ENCODE measurements at regions not wholly inside any gene's neighbourhood (a gene's known extent, or its start where the extent isn't known, plus 50 kb on each side); places are given as distances from the start of the nearest gene placed in this dataset.

DNA sequence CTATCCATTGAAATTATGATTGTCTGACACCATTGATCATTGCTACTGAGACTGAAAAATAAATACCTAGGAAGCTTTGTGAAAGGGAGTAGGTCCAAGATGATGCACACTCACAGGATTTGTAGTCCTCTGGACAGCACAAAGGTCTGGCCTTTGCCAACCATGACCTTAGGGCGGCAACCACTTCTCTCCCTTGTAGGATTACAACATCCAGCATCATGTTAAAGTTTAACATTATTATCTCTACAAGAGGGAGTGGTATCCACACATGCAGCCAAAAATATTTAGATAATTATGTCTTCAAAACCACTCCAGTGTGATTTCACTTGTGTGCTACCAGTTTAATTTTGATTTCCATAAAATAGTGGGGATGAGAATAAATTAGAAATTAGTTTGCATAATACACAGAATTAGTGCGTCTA lies 51.1 kb upstream of the NHSL1 start:
- no peak for DNase-seq

DNA sequence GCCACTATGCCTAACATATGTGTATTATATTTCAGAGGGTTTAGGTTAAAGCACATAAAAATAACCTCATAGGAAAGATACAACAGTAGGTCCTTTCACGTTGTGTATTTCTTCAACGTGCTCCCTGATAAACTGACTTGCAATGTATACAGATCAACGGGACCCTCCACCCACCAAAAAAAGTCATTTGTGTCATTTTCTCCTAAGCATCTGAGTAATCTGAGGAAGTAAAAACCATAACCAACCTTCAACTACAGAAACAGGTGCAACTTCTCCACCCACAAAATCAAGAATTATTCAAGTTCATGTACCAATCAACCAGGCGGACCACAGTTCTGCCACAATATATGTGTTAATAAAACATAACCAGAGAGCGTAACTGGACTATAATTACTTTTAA lies 54.9 kb upstream of the NHSL1 start:
- no peak for DNase-seq

DNA sequence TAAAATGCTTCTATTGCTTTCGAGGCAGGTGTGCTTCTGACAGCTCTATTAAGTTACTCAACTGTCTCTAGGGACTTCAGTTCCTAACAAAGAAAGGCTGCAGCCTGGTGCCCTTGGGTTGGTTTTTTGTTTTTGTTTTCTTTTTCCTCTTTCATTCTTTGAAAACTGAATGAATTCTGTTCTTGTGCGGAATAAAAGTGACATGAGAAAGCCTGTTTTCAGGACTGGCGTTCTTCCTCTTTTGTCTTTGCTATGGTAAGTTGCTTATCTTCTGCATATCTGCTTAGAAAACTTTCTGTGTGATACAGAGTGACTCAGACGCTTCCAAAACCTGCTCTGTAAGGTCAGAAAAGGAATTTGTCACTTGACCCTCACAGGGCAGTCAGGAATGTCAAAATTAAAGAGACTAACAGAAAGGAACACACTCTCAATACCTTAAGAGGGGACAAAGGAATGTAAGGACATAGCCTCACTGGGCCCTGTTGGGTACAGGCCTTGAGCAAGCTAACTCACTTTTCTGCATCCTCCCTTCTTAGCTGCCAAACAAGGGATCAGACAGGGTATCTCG lies 56.2 kb upstream of the NHSL1 start:
- no peak for DNase-seq

DNA sequence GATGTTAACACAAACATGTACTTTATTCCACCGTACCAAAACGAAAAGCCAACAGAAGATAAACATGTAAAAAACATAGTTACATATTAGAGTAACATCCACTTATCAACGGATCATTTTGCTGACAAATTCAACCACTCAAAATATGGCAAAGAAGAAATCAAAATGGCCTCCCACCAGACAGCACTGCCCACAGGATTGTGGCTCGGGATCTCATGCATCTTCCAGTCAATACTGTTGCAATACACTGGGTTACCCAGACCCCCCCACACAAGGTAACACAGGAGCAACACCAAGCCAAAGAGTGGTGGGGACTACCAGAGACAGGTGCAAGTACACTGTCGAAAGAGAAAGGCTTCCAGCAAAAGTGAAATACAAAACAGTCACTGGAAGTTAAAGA lies 57.9 kb upstream of the NHSL1 start:
- no peak for DNase-seq

DNA sequence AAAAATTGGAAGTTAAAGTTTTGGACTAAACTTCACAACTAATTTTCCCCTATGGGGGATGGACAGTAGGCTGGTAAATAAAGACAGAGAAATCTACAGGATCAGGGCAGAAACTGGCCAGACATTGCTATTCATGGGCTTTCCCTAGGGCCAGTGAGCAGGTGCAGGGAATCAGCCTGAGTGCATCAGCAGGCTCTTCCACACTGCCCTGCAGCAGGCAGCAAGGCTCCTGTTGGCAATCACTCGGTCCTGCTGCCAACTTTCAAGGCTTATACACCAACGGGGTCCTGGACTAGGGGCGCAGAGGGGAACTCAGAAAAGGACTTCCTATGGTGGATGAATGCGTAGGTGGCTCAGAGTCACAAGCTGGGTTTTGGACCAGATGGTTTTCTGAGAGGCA lies 59.8 kb upstream of the NHSL1 start:
- DNase-seq: no peak

DNA sequence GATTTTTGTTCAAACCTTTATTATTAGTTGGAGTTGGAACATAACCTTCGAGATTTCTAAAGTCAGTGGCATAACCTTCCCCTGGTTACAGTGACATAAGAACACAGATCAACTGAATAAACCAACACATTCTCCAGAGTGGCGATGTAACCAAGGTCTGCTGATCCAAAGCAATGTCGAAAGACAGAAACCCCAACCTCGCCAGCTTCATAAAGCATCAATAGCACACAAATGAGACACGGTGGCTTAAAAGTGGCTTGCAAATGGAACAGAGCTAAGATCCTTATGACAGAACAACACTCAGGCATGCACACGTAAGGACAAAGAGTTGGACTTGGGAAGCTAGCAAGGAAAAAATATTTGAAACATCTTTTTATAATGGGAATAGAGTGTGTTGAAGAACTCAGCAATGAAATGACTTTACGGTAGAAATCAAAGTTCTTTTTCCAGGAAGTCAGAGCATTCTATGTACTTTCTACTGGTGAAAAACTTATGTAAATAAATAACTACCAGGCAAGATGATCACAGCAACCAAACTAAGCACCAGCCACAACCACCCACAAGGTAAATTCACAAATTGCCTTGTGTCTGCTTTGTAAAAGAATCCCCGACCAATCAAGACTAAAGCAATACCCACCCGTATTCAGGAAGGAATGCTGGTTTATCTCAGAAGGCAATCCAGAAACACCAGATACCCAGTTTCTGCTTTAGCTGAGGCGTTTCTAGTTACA lies 61.0 kb upstream of the NHSL1 start:
- DNase-seq: no peak

DNA sequence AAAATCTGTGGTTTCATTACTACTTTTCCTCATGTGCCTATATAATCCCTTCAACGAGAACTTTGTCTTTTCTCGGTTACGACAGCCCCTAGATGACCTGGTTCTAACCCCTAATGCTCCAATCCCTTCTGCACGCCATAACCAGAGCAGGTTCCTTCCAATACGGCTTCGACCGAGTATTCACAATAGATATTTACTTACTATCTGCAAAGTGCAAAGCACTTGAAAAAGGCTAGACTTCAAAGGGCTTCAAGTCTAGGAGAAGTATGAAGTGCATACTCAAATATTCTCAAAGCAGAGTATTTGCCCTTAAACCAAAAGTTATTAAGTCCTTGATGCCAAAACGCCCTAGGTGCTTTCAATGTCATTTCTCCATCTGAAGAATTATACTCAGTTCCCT lies 63.4 kb upstream of the NHSL1 start:
- DNase-seq: no peak

DNA sequence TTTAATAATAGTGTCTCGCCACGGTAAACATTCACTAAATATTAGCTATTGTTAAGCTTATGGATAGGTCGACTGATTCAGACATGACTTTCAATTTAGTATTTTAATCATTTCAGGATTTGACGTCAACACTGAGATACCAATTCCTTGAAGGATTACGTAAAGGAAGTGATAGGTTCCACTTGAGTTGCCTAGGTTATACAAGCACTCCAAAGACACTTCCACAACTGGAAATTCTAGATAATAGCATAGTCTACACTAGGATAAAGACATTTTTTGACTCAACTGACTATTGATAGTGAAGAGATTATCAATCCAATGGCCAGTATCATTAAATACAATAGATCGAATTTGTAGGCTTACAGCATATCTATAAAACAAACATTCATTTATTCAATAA lies 63.9 kb upstream of the NHSL1 start:
- DNase-seq: no peak

DNA sequence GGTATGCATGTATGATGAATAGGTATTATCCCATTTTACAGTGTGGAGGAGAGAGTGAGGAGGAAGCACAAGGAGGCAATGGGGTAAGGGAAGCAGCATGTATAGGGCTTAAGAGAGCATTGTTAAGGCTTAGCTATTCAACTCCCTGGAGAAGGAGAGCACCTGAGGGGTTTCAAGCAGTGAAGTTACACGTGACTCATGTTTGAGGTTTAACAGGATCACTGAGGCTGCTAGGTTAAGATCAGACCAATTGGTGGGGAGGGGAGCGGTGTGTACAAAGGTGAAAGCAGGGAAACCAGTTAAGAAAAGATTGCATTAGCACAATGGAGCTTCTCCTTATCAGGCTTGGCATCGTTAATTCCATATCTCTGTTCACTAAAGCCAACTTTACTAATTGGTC lies 64.4 kb upstream of the NHSL1 start:
- no peak for DNase-seq

DNA sequence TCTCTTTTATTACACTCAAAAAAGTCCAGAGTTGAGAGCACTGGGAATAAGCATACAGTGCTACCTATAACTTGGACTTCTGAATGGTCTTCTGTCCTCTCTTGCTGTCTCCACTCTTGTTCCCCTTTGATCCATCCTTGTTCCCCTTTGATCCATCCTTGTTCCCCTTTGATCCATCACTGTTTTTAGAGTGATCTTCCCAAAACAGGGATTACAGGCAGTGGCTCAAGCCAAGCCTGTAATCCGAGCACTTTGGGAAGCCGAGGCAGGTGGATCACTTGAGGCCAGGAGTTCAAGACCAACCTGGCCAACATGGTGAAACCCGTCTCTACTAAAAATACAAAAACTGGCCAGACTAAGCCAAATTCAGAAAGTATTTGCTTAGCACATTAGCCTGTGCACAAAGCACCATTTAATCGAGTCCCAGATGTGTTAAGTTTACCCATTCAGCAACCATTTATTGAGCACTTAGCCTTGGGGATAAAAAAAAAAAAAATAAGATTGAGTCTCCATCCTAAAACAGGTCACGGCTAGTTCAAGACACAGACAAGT lies 65.0 kb upstream of the NHSL1 start:
- no peak for DNase-seq

DNA sequence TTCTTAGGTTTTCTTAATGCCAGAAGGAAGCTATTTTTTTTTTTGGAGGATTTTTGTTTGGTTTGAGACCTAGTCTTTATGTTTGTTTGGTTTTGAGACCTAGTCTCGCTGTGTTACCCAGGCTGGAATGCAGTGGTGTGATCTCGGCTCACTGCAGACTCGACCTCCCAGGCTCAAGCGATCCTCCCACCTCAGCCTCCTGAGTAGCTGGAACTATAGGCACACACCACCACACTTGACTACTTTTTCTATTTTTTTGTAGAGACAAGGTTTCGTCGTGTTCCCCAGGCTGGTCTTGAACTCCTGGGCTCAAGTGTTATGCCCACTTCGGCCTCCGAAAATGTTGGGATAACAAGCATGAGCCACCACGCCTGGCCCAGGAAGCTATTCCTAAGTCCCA lies 67.8 kb upstream of the NHSL1 start:
- DNase-seq: no peak

DNA sequence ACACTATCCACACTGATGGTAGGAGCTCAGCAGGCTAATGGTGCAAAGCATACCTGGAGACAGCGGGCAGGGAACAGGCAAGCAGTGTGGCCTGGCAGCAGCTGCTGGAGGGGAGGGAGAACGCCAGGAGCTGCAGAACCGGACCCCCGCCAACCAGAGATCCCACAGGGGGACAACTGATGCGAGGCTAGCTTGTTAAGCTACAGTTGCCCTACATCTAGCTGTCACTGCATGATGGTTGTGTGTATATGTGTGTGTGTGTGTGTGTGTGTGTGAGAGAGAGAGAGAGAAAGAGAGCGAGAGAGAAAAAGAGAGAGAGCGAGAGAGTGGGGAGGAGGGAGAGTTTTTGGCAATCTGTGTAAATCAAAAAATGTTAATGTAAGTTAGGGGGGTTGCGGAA lies 69.7 kb upstream of the NHSL1 start:
- DNase-seq: no peak

DNA sequence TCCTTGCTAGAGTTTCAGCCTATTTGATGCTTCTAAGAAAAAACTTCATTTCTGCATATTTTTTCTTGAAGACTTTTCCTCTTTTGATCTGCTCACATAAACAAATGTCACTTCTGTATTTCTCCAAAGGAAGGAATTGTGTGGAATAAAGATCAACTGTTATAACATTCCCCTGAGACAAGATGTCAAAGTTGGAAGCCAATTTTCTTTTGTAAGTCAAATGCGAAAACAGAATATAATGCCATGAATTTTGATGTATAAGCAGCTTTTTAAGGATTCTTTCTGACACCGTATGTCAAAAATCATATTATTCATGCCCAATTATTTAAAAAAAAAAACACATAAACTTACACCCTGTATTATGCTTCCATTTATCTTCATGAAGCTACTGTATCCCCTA lies 70.3 kb upstream of the NHSL1 start:
- no peak for DNase-seq

DNA sequence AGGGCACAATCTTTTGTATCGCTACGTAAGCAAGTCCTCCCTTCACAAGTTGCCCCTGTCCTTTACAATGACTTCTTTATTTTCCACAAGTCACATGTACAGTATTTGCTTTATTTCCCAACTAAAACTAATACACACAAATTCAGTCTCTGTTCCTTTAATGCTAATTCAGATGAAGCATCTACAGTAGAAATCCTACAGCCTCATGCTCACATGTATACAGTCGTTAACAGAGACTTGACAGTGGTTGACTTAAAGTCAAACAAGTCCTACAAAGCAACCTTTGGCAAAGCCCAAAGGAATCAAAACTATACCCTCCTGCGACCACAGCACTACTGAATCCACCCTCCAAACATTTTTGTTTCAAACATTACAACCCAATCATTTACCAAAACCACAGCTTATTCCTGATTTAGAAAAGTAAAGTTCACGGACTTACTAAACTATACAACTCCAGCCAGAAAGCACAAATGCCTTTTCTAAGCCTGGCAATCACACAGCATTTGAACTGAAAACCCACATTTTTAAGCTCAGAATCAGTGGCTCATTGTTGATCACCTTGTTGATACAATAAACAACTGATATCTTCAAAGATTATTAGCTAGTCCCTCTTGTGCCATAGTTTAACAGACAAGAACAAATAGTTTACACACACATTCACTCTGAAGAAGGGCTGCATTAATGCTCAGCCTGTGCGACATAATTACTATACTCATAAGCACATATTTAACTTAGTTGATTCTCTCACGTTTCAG lies 70.9 kb upstream of the NHSL1 start:
- no peak for DNase-seq

DNA sequence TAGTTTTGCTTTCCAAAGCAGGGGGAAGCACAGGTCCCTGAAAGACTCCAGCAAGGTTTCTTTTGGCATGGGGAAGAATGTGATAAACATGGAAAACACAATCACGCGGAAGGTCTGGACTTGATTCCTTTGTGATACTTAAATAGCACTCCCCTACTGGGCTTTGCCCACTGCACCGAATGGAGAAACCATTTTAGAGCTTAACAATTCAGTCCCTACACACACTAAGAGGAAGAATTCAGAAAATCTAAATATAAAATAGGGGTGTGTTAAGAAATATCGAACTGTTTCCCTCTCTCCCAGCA lies 71.4 kb upstream of the NHSL1 start:
- no peak for DNase-seq

DNA sequence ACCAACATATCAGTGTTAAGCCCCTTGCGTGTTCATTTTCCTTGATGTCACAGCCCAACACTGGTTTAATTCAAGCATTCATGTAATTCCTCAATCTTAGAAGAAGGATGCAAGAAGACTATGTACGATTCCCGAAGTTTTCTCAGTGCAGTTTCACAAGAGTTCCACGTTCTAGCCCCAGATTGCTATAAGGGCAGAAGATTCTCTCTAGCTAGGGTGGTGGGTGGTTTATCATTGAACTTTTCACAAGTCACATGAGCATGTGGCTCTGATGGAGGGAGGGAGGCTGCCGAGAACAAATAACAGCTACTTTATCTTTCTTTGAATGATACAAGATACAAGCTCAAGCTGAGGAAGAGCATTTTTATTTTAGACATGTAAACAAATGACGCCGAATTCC lies 71.9 kb upstream of the NHSL1 start:
- no peak for DNase-seq

DNA sequence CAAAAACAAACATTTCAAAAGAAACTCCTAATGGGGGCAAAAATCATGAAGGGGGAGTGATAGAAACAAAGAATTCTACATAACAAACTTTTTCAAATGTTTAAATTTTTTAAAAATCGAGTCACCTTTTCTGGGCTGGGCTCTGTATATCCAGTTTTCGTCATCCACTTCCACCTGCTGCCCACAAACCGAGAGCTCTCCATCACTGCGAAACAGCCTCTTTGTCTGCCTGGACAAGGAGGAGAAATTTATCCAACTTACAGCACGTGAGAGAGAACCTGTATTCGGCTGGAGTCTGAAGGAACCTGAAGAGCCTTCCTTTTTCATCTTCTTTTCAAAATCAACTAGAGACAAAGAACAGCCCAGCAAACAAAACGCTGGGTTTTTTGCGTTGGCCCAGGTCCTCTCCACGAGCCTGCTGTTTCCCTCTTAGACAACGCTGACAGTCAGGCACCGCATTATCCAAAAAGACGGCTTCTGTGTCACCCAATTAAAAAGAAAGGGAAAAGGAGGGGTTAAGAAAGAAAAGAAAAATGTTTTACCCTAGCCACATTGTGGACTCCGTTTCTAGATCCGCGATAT lies 72.4 kb upstream of the NHSL1 start:
- DNase-seq: no peak

DNA sequence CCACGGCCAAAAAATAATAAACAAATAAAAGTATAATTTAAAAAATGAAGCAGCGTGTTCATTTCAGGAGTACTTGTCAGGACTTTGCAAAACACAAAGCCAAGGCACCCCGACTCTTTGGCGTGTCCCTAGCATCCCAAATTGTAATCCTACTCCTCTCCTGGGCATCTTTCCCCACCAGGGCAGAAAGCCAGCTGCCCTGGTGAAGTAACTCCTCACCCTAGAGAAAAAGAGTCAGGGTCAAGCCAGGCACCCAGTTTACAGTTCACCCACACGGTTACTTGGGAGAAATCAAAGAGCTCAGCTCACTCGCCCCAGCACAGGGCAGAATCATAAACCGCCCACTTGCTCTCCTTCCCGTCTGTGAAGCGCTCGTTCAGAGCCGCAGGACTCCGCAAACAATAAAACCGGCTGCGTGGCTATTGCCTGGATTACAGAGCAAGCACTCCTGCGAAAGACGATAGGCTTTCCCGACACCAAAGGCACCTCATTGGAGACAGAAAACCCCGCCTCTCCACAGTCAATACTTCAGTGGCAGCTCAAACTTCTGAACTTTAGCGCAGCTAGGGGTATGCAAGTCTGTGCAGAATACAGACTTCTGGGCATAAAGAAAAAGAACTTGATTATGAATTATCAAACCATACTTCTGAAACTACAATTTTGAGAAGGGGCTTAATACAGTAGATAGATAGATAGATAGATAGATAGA lies 73.0 kb upstream of the NHSL1 start:
- no peak for DNase-seq

DNA sequence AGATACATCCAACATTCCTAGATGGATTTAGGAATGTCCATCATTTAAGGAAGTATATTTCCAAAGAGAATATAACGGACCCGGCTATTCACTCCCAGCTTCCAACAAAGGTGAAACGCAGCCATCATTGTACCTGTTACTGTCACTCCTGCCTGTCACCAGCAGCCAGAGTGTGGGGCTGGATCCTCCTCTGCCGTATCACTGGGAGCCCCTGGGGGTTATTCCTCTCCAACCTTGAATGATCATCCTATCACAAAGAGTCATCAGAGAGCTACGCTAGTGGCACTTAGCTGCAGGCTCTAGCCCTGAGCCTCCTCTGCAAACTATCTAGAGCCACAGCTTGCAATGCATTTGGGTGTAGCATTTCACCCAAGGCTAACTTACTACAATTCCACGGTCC lies 73.6 kb upstream of the NHSL1 start:
- no peak for DNase-seq

DNA sequence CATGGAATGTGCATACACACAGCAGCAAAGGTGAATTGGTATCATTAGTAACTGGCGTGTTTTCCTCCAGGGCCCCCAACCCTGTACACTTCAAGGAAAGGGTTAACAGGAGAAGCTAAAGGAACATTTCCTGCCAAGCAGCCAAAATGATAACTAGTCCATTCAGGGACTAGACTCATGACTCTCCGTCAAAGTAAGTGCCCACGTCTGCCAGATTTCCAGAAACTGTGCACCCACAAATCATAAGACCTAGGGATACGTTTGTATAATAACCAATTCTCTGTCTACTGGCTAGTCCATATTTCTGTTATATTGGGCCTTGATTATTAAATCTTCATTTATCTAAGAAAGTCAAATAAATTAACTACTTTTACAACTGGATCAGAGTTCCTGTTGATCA lies 76.0 kb upstream of the NHSL1 start:
- no peak for DNase-seq

DNA sequence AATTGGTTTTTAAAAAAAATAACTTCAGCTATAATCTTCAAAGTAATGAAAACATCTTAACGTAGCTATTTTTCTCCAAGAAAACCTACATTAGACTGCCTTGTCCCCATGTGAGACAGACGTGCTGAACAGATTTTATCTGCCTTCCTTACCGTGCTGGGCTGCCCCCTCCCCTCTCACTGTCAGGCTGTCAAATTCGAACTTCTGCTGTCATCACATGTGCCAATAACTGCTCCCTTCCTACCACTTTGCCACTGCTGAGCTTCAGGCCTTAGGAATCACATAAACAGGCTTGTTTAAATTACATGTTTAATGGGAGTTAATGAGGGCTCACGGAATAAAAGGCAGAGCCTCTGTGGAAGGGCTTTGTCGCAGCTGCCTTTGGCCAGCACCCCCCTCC lies 77.0 kb upstream of the NHSL1 start:
- DNase-seq: no peak

DNA sequence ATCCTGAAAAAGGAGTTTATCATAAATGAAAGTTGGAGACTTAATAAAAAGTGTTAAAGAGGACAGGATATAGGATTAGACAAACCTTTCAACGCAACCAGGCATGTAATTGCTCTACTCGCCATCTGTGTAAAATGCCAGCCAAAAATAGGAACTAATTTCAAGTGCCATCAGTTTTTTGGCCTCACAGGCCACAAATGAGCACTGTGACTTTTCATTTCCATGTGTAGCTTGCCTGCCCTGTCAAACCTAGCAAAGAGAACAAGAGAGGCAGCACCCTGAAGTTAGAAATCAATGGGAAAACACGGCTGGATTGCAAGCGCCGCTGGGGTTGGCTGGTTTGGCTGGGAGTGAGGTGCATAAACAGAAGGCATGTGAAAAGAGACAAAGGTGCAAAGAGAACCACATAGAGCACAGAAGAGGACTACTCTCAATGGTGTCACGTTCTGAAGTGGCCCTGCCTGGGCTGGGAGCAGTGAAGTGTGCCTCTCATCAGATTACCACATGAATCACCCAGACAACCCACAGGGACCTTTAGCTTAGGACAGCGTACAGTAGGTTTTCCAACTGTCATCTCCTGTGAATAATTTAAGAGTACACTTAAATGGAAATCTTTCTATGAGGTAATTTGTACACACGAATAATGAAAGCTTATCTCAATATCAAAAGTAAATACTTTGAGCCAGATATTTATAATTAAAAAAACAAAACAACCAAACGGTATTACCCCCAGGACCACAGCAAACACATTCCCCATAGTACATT lies 78.0 kb upstream of the NHSL1 start:
- DNase-seq: no peak

DNA sequence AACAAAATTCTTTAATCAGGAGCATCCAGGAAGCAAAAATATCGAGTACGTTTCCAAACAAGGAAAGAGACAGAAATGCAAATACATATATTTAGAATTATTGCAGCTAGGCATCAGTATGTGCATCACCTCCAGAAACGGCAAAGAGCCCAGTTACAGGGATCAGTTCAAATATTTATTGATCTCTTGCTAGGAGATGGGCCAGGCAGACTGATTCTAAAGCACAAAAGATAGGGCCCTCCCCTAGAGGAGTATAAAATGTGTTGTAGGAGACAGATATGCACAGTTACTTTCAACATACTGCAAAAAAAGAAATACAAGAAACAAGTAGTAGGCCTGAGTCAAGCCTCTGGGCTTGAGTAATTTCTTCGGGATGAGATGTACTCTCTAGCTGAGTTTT lies 80.7 kb upstream of the NHSL1 start:
- DNase-seq: no peak
